ENCODE measurements at regions not wholly inside any gene's neighbourhood (a gene's known extent, or its start where the extent isn't known, plus 50 kb on each side); places are given as distances from the start of the nearest gene placed in this dataset.

GRCh38 chrX:150036181-150036580 lies 97.9 kb upstream of the EOLA2 start (continued):
- no peak for TF ChIP-seq HNF1A (IDR thresholded peaks at IDR 0.05; ENCODE audit: low read depth)
- TF ChIP-seq HNF1A (CRISPR knock-in tag; IDR thresholded peaks at IDR 0.05; ENCODE audit: borderline replicate concordance) = no peak
- 0 out of 4 replicates have a peak, but pooled peaks of 1 of the 2 experiments have one; percentile 12 for TF ChIP-seq MAFK (conservative IDR thresholded peaks at IDR 0.05 in 1 of 2, IDR thresholded peaks at IDR 0.05 in 1 of 2; ENCODE audit: low read length in 2 of 2)
- no peak for TF ChIP-seq CC2D1A (CRISPR knock-in tag; IDR thresholded peaks at IDR 0.05)
- TF ChIP-seq ATF5 (CRISPR knock-in tag; IDR thresholded peaks at IDR 0.05; ENCODE audit: low read depth) = no peak
- TF ChIP-seq ISL2 (CRISPR knock-in tag; IDR thresholded peaks at IDR 0.05) = no peak
- TF ChIP-seq, protein P1, sequence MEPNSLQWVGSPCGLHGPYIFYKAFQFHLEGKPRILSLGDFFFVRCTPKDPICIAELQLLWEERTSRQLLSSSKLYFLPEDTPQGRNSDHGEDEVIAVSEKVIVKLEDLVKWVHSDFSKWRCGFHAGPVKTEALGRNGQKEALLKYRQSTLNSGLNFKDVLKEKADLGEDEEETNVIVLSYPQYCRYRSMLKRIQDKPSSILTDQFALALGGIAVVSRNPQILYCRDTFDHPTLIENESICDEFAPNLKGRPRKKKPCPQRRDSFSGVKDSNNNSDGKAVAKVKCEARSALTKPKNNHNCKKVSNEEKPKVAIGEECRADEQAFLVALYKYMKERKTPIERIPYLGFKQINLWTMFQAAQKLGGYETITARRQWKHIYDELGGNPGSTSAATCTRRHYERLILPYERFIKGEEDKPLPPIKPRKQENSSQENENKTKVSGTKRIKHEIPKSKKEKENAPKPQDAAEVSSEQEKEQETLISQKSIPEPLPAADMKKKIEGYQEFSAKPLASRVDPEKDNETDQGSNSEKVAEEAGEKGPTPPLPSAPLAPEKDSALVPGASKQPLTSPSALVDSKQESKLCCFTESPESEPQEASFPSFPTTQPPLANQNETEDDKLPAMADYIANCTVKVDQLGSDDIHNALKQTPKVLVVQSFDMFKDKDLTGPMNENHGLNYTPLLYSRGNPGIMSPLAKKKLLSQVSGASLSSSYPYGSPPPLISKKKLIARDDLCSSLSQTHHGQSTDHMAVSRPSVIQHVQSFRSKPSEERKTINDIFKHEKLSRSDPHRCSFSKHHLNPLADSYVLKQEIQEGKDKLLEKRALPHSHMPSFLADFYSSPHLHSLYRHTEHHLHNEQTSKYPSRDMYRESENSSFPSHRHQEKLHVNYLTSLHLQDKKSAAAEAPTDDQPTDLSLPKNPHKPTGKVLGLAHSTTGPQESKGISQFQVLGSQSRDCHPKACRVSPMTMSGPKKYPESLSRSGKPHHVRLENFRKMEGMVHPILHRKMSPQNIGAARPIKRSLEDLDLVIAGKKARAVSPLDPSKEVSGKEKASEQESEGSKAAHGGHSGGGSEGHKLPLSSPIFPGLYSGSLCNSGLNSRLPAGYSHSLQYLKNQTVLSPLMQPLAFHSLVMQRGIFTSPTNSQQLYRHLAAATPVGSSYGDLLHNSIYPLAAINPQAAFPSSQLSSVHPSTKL (CRISPR knock-in tag; IDR thresholded peaks at IDR 0.05) = peak; percentile 56; the same call in 1 of the 2 replicates
- TF ChIP-seq, protein P2, sequence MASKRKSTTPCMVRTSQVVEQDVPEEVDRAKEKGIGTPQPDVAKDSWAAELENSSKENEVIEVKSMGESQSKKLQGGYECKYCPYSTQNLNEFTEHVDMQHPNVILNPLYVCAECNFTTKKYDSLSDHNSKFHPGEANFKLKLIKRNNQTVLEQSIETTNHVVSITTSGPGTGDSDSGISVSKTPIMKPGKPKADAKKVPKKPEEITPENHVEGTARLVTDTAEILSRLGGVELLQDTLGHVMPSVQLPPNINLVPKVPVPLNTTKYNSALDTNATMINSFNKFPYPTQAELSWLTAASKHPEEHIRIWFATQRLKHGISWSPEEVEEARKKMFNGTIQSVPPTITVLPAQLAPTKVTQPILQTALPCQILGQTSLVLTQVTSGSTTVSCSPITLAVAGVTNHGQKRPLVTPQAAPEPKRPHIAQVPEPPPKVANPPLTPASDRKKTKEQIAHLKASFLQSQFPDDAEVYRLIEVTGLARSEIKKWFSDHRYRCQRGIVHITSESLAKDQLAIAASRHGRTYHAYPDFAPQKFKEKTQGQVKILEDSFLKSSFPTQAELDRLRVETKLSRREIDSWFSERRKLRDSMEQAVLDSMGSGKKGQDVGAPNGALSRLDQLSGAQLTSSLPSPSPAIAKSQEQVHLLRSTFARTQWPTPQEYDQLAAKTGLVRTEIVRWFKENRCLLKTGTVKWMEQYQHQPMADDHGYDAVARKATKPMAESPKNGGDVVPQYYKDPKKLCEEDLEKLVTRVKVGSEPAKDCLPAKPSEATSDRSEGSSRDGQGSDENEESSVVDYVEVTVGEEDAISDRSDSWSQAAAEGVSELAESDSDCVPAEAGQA (IDR thresholded peaks at IDR 0.05; ENCODE audit: low read depth) = no peak
- TF ChIP-seq, protein P2 (CRISPR knock-in tag; IDR thresholded peaks at IDR 0.05; ENCODE audit: borderline replicate concordance) = no peak
- TF ChIP-seq KDM6A (CRISPR knock-in tag; IDR thresholded peaks at IDR 0.05; ENCODE audit: low read depth) = no peak
- TF ChIP-seq TAF1 (CRISPR knock-in tag; IDR thresholded peaks at IDR 0.05) = no peak
- TF ChIP-seq AHR (CRISPR knock-in tag; IDR thresholded peaks at IDR 0.05) = no peak
- TF ChIP-seq, protein P3, sequence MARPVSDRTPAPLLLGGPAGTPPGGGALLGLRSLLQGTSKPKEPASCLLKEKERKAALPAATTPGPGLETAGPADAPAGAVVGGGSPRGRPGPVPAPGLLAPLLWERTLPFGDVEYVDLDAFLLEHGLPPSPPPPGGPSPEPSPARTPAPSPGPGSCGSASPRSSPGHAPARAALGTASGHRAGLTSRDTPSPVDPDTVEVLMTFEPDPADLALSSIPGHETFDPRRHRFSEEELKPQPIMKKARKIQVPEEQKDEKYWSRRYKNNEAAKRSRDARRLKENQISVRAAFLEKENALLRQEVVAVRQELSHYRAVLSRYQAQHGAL (CRISPR knock-in tag; IDR thresholded peaks at IDR 0.05; ENCODE audit: not compliant biosample characterization) = no peak
- TF ChIP-seq DNMT3B (CRISPR knock-in tag; conservative IDR thresholded peaks at IDR 0.05) = no peak
- TF ChIP-seq FOSL2 (CRISPR knock-in tag; IDR thresholded peaks at IDR 0.05) = peak; percentile 82

Measured in HepG2 (cell line).